T47D (cell line): ENCODE measurements at regions not wholly inside any gene's neighbourhood (a gene's known extent, or its start where the extent isn't known, plus 50 kb on each side); places are given as distances from the start of the nearest gene placed in this dataset.
"Not testable (repeated sequence)": the region's sequence is repeated elsewhere in the genome, so short reads cannot be mapped to it uniquely, and the experiment has no call there.

Experiments
- DNase-seq, 2 experiments: peaks; one replicate each; pipeline versions ENCODE4 v3.0.0 to v3.0.0-alpha.2; 2011 to 2012; ENCODE audit warnings: low read depth in 1 of 2, low spot score in 1 of 2
- JUND ChIP-seq: IDR thresholded peaks from 2 replicates; pipeline ENCODE4 v1.6.1; 2012; ENCODE audit warnings: low read depth
- in situ Hi-C: cut with HindIII; loops from 2 replicates; pipeline ENCODE4 v1.10.0; 2016; ENCODE audit warnings: low sequenced_read_pairs, low pct_unique_long_range_greater_than_20kb

DNA sequence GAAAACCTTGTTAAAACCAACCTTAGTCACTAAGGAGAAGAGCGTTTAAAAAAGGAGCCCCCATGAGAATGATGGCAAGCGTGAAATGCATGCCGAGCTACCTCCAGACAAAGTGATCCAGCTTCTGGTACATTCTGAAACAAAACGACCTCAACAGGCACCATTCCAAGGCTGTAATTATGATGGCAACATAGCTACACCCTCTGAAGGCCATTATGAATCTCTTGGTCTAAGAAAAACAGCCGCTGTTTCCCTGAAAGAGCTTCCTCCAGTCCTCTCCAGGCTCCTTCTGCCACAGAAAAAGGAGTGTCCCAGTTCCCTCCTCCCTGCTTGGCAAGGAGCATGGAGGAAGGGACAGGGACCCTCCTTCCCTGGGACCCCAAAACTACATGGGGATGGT lies 50.0 kb upstream of the ABLIM1 start:
- in situ Hi-C loops, result no loop called here
- no peak for TF ChIP-seq JUND
- DNase-seq, result no peak

DNA sequence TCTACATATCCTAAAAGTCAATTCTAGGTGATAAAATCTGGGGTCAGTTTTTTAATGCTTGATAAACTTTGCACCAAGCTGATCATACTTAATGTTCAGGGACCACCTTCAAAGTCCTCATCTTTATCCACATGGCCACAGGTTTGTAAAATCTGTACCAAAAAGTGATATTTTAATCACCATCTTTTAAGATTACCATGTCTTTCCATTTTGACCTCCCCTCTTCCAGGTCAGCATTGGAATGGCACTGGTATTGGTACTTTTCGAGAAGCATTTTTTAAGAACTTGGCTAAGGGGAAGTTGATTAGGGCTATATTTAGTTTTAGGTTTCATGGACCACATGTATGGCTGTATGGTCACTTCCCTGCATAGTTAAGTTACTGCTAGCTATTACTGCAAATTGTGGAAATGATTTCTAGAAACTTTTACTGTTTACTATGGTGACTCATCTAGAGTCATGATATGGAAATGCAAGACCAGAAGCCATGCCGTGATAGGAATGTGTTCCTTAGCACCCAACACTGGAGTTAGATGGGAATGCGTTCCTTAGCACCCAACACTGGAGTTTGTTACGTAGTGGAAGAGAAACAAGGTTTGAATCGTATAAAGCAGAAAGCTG lies 50.8 kb upstream of the ABLIM1 start:
- in situ Hi-C loops, result no loop called here
- TF ChIP-seq JUND, result no peak
- no peak for DNase-seq

DNA sequence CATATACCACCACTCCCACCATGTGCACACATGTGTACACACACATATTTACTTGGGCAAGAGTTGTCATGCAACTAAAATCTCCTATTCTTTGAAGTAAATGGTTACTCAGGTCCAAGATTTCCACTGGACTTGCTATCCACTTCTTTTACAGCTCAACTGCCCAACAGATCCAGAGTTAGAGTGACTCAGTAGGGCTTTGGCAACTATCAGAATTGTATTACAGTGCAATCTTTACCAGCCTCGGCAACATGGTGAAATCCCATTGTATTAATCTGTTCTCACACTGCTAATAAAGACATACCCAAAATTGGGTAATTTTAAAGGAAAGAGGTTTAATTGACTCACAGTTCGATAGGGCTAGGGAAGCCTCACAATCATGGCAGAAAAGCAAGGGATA lies 51.9 kb upstream of the ABLIM1 start:
- no peak for DNase-seq
- in situ Hi-C loops, result no loop called here
- no peak for TF ChIP-seq JUND

DNA sequence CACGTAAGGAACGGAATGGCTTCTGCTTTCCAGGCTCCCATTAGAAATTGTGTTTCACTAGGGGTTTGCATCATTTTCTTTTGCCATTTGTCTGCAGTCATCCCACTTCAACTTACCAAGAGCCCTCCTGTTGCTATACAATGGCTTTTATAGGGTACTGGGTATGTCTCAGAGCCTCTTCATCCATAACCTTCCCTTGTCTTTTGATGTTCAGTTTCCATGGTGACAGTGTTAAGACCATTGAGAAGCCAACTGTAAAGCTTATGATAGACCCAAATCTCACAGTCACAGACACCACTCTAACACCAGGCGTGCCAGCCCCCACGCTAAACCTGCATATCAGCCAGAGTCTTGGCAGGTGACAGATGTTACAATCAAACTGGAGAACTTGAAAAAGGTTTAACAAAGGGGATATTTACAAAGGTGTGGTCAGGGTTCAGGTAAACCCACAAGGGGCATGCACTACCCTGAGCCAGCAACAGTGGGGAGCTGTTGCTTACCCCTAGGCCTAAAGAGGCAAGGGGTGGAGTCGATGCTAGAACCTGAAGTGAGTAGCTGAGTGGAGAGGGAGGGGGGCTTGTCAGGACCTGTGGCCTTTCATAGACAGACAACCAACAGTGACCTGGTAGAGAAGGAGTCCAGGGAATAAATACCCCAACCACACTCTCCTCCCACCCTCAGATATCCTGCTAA lies 53.2 kb upstream of the ABLIM1 start:
- DNase-seq, result no peak
- TF ChIP-seq JUND, result no peak
- in situ Hi-C loops, result no loop called here

DNA sequence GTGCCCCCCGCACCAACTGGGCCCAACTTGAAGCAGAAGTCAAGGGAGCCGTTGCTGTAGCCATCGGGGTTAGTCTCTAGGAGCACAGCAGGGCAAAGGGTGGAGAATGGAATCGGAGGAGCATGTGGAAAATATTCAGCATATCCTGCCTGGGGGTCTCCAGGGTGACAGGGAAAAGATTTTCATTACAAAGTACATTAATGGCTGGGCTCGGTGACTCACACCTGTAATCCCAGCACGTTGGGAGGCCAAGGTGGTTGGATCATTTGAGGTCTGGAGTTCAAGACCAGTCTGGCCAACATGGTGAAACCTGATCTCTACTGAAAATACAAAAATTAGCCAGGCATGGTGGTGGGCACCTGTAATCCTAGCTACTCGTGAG lies 53.8 kb upstream of the ABLIM1 start:
- in situ Hi-C loops, result no loop called here

DNA sequence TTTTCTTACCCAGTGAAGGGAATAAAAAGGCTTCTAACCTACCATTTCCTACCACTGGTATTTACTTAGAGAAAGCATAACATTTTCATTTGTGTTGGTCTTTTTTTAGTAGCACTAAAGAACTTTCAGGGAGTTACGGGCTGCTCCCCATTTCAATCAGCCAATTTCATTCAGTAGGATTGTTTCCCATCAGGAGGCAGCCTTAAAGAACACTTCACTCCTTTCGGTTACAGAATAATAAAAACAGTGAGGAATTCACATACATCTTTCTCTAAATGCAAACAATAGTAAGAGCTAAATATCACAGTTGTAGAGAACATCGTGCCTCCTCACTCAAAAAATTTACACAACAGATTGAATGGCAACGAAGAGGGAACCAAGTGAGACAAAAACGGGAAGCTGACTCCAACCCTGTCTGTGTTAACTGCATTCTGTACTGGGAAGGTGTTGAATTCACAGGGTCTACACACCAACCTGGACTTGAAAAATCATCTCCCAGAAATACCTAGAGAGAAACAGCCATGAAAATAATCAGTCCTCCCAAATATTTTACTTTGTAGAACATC lies 55.5 kb upstream of the ABLIM1 start:
- in situ Hi-C loops, result no loop called here
- TF ChIP-seq JUND, result no peak
- no peak for DNase-seq

More for the DNA sequence above, 53.8 kb upstream of the ABLIM1 start:
- no peak for DNase-seq
- no peak for TF ChIP-seq JUND

DNA sequence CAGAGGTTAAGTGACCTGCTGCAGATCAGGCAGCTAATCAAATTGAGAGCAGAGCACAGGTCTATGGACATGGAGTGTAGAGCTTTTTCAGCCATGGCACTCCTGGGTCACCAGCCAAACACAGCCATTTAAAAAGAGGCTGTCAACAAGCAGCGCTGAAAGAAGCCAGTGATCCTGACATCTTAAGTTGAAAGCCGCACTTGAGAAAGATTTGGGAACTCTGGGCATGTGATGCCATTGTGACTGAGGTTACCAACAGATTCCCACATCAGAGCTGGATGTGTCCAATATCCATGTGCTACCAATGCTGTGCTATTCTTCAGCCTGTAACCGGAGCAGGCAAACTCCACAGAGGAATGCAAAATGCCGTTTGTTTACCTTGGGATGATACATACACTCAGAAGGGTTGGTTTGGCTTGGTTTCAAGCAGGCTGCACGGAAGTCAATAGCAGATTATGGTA lies 56.2 kb upstream of the ABLIM1 start:
- in situ Hi-C loops, result no loop called here
- DNase-seq, result peak; percentile 12 to 85
- TF ChIP-seq JUND, result no peak

DNA sequence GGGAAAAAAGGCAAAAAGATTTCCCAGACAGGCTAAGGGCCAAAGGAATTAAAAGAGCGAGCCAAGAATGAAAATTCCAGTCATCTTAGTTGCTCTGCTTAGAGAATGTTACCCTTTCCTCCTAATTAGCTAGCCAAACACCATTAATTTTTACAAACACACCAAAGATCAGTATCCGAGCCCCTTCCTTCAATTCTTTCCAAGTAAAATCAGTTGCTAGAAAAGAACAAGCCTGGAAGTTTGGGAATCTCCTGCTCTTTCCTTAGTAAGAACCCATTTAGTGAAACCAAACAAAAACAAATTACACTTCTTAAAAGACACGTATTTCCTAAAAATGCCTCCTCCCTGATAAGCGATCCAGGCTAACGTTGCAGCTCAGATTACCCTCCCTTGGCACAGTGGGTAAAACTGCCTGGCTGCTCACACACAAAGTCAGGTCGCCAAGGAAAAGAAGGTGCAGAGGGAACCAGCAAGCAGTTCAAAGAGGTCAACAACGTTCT lies 57.1 kb upstream of the ABLIM1 start:
- DNase-seq, result no peak
- in situ Hi-C loops, result no loop called here
- TF ChIP-seq JUND, result no peak

DNA sequence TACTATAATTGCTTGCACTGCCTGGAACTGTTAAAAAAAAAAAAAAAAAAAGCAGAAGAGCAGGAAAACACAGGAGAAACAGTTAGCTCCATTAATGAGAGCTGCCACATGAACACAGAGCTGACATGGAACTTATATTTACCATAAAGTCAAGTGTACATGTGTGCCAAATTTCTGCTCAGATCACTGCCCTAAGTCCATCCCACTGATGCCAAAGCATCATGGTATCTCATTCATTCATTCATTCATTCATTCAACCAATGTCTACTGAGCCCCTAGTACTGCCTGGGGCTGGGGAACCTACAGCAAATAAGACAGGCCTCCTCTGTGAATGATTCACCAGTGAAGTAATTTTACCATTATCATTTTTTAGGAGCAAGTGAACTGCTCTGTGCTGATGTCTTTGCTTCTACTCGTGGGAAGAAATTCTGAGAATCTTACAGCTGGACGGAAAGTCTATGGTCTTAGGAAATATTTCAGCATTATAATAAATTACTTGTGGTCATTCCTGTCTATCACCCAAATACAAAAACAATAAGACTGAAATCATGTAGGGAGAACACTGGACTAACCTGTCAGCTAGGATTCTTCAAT lies 58.8 kb upstream of the ABLIM1 start:
- in situ Hi-C loops, result no loop called here
- TF ChIP-seq JUND, result no peak
- DNase-seq, result no peak

DNA sequence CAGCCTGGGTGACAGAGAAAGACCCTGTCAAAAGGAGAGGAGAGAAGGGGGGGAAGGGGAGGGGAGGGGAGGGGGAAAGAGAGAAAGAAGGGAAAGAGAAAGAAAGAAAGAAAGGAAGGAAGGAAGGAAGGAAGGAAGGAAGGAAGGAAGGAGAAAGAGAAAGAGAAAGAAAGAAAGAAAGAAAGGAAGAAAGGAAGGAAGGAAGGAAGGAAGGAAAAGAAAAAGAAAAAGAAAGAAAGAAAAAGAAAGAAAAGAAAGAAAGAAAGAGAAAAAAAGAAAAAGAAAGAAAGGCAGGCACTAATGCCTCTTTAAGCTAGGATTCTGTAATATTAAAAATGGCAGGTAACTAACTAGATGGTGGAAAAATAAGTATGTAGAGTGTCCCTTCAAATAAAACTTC lies 59.8 kb upstream of the ABLIM1 start:
- DNase-seq, in situ Hi-C loops: not testable (repeated sequence)

DNA sequence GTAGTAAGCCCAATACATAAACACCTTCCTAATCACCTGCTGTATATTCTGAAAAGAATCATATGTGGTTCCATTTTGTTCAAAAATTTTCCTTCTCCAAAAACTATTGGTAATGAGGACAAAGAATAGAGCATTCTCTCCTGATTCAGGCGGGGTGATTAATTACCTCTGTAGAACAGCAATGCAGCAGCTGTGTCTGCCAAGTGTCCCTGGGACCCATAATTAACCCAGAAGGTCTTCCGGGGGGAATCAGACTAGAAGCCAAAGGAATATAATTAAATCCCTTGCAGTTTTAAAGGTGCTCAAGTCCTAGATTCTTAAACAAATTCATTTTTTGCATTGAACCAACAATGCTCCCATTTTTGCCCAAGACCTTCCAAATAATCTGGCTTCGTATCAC lies 60.3 kb upstream of the ABLIM1 start:
- in situ Hi-C loops, result no loop called here
- DNase-seq, result no peak
- TF ChIP-seq JUND, result no peak

DNA sequence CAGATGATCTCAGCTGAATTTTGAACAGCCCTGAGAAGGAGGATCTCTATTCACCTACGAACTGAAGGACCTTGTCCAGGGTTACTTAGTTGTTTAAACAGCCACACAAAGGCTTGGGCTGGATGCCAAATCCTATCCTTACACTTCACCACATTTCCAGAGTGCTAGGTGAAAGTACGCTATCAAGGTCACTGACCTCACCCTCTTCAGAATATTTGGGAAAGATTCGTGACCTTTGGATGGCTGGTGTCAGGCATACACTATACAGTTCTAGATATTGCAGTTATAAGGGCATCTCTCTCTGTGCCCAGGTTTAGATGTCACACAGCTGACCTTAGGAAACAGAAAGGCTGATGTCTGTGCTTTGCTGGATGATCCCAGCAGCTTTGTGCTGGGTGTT lies 61.2 kb upstream of the ABLIM1 start:
- TF ChIP-seq JUND, result no peak
- no peak for DNase-seq
- in situ Hi-C loops, result no loop called here

DNA sequence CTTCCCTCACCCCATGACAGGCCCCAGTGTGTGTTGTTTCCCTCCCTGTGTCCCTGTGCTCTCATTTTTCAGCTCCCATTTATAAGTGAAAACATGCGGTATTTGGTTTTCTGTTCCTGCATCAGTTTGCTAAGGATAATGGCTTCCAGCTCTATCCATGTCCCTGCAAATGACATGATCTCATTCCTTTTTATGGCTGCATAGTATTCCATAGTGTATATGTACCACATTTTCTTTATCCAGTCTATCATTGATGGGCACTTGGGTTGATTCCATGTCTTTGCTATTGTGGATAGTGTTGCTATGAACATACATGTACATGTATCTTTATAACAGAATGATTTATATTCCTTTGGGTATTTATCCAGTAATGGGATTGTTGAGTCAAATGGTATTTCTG lies 61.9 kb upstream of the ABLIM1 start:
- DNase-seq, in situ Hi-C loops: not testable (repeated sequence)
